ENCODE measurements at regions not wholly inside any gene's neighbourhood (a gene's known extent, or its start where the extent isn't known, plus 50 kb on each side); places are given as distances from the start of the nearest gene placed in this dataset.

DNA sequence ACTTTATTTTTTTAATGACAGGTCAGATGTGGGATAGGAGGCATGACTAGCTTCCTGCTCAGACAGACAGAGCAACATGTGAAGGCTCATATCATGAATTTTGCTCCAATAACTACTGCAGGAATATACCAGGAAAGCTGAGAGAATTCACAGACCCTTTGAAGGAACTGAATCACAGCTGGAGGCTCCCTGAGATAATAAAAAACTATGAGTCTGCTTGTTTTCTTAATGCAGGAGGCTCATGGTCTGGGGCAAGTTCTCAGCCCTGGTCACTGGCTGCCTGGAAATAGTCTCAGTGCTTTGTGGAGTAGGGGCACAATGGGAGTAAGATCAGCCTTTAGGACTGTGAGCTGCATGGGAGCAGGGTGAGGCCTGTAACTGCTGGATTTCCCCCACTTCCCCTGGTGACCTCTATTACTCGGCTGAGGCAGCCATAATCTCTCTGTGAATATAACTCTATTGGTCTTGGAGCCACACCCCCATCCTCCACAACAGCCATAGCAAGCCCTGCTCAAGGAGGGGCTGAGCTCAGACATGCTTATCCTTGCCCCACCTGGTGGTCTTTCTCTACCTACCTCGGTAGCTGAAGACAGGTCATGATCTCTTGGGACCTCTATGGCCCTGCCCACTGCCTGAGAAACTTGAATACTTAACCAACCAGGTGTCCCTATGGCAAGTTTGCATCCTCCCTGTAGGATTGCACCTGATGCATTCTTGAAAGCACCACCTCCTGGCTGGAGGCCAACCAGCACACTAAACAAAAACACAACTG, 281.6 kb upstream of the TMCO5A start:
- Histone ChIP-seq H3K4me3 (ENCODE audit: low read depth in 2 of 2, low read length in 2 of 2) (no peak overlapping the region), H3K36me3 (ENCODE audit: control insufficient read depth, insufficient read depth, low read length) (no peaks in the 10 kb centered on the region), H3K27me3 (ENCODE audit: control insufficient read depth, insufficient read depth, low read length) (no peaks in the 10 kb centered on the region), H3K4me1 (ENCODE audit: control insufficient read depth, insufficient read depth, low read length) (no peaks in the 10 kb centered on the region), H3K27ac (ENCODE audit: low read length) (no peak overlapping the region), H3K9me3 (ENCODE audit: control insufficient read depth, insufficient read depth, low read depth, low read length) (peaks cover 4% of the 10 kb centered on the region; the same call in 1 of the 2 replicates)
- no TSS peak for BruUV-seq (replicated peaks)
- in situ Hi-C loops (cut with HindIII; ENCODE audit: low pct_unique_long_range_greater_than_20kb, low sequenced_read_pairs) (no loop called here), intact Hi-C loops (cut with micrococcal nuclease; ENCODE audit: unreplicated experiment) (no loop called here)
- TF ChIP-seq TCF7L2 (IDR thresholded peaks at IDR 0.05; ENCODE audit: low read depth, low read length) (no peak), SIN3A (IDR thresholded peaks at IDR 0.05; ENCODE audit: borderline replicate concordance, insufficient read depth, low read depth, low read length) (no peak), POLR2AphosphoS5 (IDR thresholded peaks at IDR 0.05; ENCODE audit: low read depth, low read length) (no peak)
- TF ChIP-seq, protein P1, sequence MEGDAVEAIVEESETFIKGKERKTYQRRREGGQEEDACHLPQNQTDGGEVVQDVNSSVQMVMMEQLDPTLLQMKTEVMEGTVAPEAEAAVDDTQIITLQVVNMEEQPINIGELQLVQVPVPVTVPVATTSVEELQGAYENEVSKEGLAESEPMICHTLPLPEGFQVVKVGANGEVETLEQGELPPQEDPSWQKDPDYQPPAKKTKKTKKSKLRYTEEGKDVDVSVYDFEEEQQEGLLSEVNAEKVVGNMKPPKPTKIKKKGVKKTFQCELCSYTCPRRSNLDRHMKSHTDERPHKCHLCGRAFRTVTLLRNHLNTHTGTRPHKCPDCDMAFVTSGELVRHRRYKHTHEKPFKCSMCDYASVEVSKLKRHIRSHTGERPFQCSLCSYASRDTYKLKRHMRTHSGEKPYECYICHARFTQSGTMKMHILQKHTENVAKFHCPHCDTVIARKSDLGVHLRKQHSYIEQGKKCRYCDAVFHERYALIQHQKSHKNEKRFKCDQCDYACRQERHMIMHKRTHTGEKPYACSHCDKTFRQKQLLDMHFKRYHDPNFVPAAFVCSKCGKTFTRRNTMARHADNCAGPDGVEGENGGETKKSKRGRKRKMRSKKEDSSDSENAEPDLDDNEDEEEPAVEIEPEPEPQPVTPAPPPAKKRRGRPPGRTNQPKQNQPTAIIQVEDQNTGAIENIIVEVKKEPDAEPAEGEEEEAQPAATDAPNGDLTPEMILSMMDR (IDR thresholded peaks at IDR 0.05) = no peak
- TF ChIP-seq, protein P2, sequence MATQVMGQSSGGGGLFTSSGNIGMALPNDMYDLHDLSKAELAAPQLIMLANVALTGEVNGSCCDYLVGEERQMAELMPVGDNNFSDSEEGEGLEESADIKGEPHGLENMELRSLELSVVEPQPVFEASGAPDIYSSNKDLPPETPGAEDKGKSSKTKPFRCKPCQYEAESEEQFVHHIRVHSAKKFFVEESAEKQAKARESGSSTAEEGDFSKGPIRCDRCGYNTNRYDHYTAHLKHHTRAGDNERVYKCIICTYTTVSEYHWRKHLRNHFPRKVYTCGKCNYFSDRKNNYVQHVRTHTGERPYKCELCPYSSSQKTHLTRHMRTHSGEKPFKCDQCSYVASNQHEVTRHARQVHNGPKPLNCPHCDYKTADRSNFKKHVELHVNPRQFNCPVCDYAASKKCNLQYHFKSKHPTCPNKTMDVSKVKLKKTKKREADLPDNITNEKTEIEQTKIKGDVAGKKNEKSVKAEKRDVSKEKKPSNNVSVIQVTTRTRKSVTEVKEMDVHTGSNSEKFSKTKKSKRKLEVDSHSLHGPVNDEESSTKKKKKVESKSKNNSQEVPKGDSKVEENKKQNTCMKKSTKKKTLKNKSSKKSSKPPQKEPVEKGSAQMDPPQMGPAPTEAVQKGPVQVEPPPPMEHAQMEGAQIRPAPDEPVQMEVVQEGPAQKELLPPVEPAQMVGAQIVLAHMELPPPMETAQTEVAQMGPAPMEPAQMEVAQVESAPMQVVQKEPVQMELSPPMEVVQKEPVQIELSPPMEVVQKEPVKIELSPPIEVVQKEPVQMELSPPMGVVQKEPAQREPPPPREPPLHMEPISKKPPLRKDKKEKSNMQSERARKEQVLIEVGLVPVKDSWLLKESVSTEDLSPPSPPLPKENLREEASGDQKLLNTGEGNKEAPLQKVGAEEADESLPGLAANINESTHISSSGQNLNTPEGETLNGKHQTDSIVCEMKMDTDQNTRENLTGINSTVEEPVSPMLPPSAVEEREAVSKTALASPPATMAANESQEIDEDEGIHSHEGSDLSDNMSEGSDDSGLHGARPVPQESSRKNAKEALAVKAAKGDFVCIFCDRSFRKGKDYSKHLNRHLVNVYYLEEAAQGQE (IDR thresholded peaks at IDR 0.05; ENCODE audit: insufficient read depth in 1 of 2, low read depth in 2 of 2, low read length in 1 of 2) = no peak
- POLR2A ChIA-PET = no interaction called here
- ATAC-seq (no peak), DNase-seq (ENCODE audit: low read depth, low spot score) (no peak)
- CTCF ChIA-PET = no interaction called here

- no peak for DNase-seq (ENCODE audit: low read depth, low spot score)
- CTCF ChIA-PET = no interaction called here
- POLR2A ChIA-PET = no interaction called here
- in situ Hi-C loops (cut with HindIII; ENCODE audit: low pct_unique_long_range_greater_than_20kb, low sequenced_read_pairs) = no loop called here
- no peaks in the 10 kb centered on the region for H3K27me3 ChIP-seq (ENCODE audit: control insufficient read depth, insufficient read depth, low read length)
- intact Hi-C loops (cut with micrococcal nuclease; ENCODE audit: unreplicated experiment) = no loop called here
- H3K4me1 ChIP-seq (ENCODE audit: control insufficient read depth, insufficient read depth, low read length) = no peaks in the 10 kb centered on the region
- no peak for ATAC-seq
- no peaks in the 10 kb centered on the region for H3K9me3 ChIP-seq (ENCODE audit: control insufficient read depth, insufficient read depth, low read depth, low read length)
- TF ChIP-seq, protein P2 (IDR thresholded peaks at IDR 0.05; ENCODE audit: insufficient read depth in 1 of 2, low read depth in 2 of 2, low read length in 1 of 2) = no peak
- TF ChIP-seq SIN3A (IDR thresholded peaks at IDR 0.05; ENCODE audit: borderline replicate concordance, insufficient read depth, low read depth, low read length) (no peak), TCF7L2 (IDR thresholded peaks at IDR 0.05; ENCODE audit: low read depth, low read length) (no peak), POLR2AphosphoS5 (IDR thresholded peaks at IDR 0.05; ENCODE audit: low read depth, low read length) (no peak)
- TF ChIP-seq, protein P1 (IDR thresholded peaks at IDR 0.05) = no peak
- H3K36me3 ChIP-seq (ENCODE audit: control insufficient read depth, insufficient read depth, low read length) = no peaks in the 10 kb centered on the region
- no TSS peak for BruUV-seq (replicated peaks)
- H3K4me3 ChIP-seq (ENCODE audit: low read depth in 2 of 2, low read length in 2 of 2) = no peak overlapping the region
- no peak overlapping the region for H3K27ac ChIP-seq (ENCODE audit: low read length)
Observed at GRCh38 chr15:37678124-37678523, 256.3 kb upstream of the TMCO5A start.

All from Panc1 (cell line).